Endothelial cell of umbilical vein (primary cell): ENCODE measurements at regions not wholly inside any gene's neighbourhood (a gene's known extent, or its start where the extent isn't known, plus 50 kb on each side); places are given as distances from the start of the nearest gene placed in this dataset.

Experiments used
- BruUV-seq: library from RNA; stranded (reverse); fragments of 400-500 nt; replicated peaks from 2 replicates; lab custom pipeline; 2021; lab: Mats Ljungman, UMichigan
- CTCF ChIA-PET: fragments of 300-600, 350-600 bp; sonication (Branson Sonifier 250); formaldehyde crosslinking; loops from one replicate; lab custom pipeline; 2021; ENCODE audit warnings: antibody characterized with exemption, inconsistent platforms; lab: Charles Lee
- POLR2A ChIA-PET: fragments of 300-600, 350-600 bp; sonication (Branson Sonifier 250); formaldehyde crosslinking; loops from one replicate; lab custom pipeline; 2021; ENCODE audit warnings: antibody characterized with exemption, inconsistent platforms; lab: Charles Lee
- DNase-seq: peaks from one replicate; pipeline ENCODE4 v3.0.0-alpha.2; 2011; ENCODE audit warnings: low read depth, low spot score
- FAIRE-seq: peaks from 2 replicates; lab custom pipeline; 2011; peaks lifted over from hg19 to GRCh38; lab: Jason Lieb, UNC
- H2AFZ ChIP-seq: 2 replicates; pipeline ENCODE4 v1.6.0; 2012; ENCODE audit warnings: low read depth, low read length, control low read depth, inconsistent platforms
- H3K27ac ChIP-seq: 2 replicates; pipeline ENCODE4 v1.5.1; 2011; ENCODE audit warnings: low read depth, mild to moderate bottlenecking, control low read depth, low read length, moderate library complexity; ENCODE audit not compliant: insufficient read depth
- H3K27me3 ChIP-seq, 2 experiments: 2 replicates each; pipeline versions ENCODE4 v1.6.0 to v1.6.1; 2011; ENCODE audit warnings: low read length in 2 of 2, mixed read lengths in 1 of 2; ENCODE audit not compliant: control insufficient read depth in 2 of 2, insufficient read depth in 2 of 2
- H3K36me3 ChIP-seq, 2 experiments: 2 replicates in 1 of 2; 3 replicates in 1 of 2; pipeline ENCODE4 v1.5.1; 2011; ENCODE audit warnings: low read length in 2 of 2, mild to moderate bottlenecking in 1 of 2, moderate library complexity in 1 of 2; ENCODE audit not compliant: control insufficient read depth in 2 of 2, insufficient read depth in 2 of 2; ENCODE audit errors: extremely low read depth in 1 of 2
- H3K4me1 ChIP-seq: 3 replicates; pipeline ENCODE4 v1.5.1; 2011; ENCODE audit warnings: mild to moderate bottlenecking, low read length; ENCODE audit not compliant: control insufficient read depth, insufficient read depth; ENCODE audit errors: extremely low read depth
- H3K4me2 ChIP-seq: 2 replicates; pipeline ENCODE4 v1.6.1; 2011; ENCODE audit warnings: low read length, control low read depth, mixed read lengths; ENCODE audit not compliant: insufficient read depth
- H3K4me3 ChIP-seq, 3 experiments: fragments of 200-600 bp in 1 of 3; sonication (generic), shearing (Covaris generic) in 1 of 3; replicated peaks in 1 of 3; 2 replicates each; pipeline ENCODE4 v1.5.1; 2011 to 2016; ENCODE audit warnings: control low read depth in 3 of 3, low read length in 3 of 3, mild to moderate bottlenecking in 2 of 3, inconsistent platforms in 1 of 3, low read depth in 1 of 3, moderate library complexity in 1 of 3; ENCODE audit not compliant: insufficient read depth in 1 of 3
- H3K79me2 ChIP-seq: 2 replicates; pipeline ENCODE4 v1.6.0; 2012; ENCODE audit warnings: low read length, inconsistent platforms; ENCODE audit not compliant: control insufficient read depth, insufficient read depth
- H3K9ac ChIP-seq: replicated peaks from 2 replicates; pipeline ENCODE3; 2011; ENCODE audit warnings: low read length, control low read depth; ENCODE audit not compliant: insufficient read depth; ENCODE audit errors: extremely low read depth
- H3K9me1 ChIP-seq: replicated peaks from 3 replicates; pipeline ENCODE4 v1.6.0; 2011; ENCODE audit warnings: mild to moderate bottlenecking, low read length; ENCODE audit not compliant: control insufficient read depth, insufficient read depth; ENCODE audit errors: extremely low read depth
- H3K9me3 ChIP-seq: replicated peaks from 2 replicates; pipeline ENCODE4 v1.5.1; 2012; ENCODE audit warnings: low read length, inconsistent platforms; ENCODE audit not compliant: control insufficient read depth, insufficient read depth
- H4K20me1 ChIP-seq: replicated peaks from 2 replicates; pipeline ENCODE3; 2011; ENCODE audit warnings: mild to moderate bottlenecking, low read length; ENCODE audit not compliant: control insufficient read depth, insufficient read depth; ENCODE audit errors: extremely low read depth
- EZH2 ChIP-seq: IDR thresholded peaks from 2 replicates; pipeline ENCODE4 v1.6.1; 2012; ENCODE audit warnings: borderline replicate concordance, low read depth, mild to moderate bottlenecking, moderate library complexity, low read length, inconsistent platforms; ENCODE audit not compliant: severe bottlenecking
- FOS ChIP-seq: IDR thresholded peaks from 2 replicates; pipeline ENCODE4 v1.6.1; 2011; ENCODE audit warnings: mild to moderate bottlenecking, low read length, moderate library complexity, borderline replicate concordance; ENCODE audit not compliant: insufficient read depth
- GATA2 ChIP-seq: IDR thresholded peaks from 2 replicates; pipeline ENCODE4 v1.7.0; 2011; ENCODE audit warnings: low read depth, mild to moderate bottlenecking, moderate library complexity, mixed read lengths, low read length; ENCODE audit not compliant: insufficient read length, insufficient read depth
- JUN ChIP-seq: IDR thresholded peaks from 2 replicates; pipeline ENCODE4 v1.6.1; 2011; ENCODE audit warnings: borderline replicate concordance, low read depth; ENCODE audit not compliant: insufficient read length, insufficient read depth
- MAX ChIP-seq: IDR thresholded peaks from 2 replicates; pipeline ENCODE4 v1.6.1; 2011; ENCODE audit not compliant: insufficient read depth, insufficient read length
- MYC ChIP-seq: IDR thresholded peaks from one replicate; pipeline ENCODE4 v1.6.1; 2011; ENCODE audit warnings: mild to moderate bottlenecking, low read depth, low read length
- POLR2A ChIP-seq: IDR thresholded peaks from 2 replicates; pipeline ENCODE4 v1.6.1; 2012; ENCODE audit warnings: low read depth, mild to moderate bottlenecking, control low read depth, low read length
- POLR2AphosphoS5 ChIP-seq: IDR thresholded peaks from 2 replicates; pipeline ENCODE4 v1.6.1; 2012; ENCODE audit warnings: low read depth, mild to moderate bottlenecking, control low read depth, low read length, moderate library complexity; ENCODE audit not compliant: insufficient read depth
- dilution Hi-C: fragments of 300-500 bp; cut with MboI; formaldehyde crosslinking; loops from one replicate; pipeline ENCODE4 v1.15.0; 2019; ENCODE audit warnings: low sequenced_read_pairs; ENCODE audit not compliant: extremely low pct_ligation_motif_present
- intact Hi-C: fragments of 100-400 bp; cut with micrococcal nuclease; formaldehyde crosslinking; loops from one replicate; pipeline ENCODE4 v1.10.0; 2022
- TF ChIP-seq, protein P1 (sequence below), 2 donors: IDR thresholded peaks; 1 replicate in 1 of 2; 2 replicates in 1 of 2; pipeline ENCODE4 v1.5.1; 2011; ENCODE audit warnings: low read length in 2 of 2, mild to moderate bottlenecking in 2 of 2, moderate library complexity in 2 of 2, control low read depth in 1 of 2, inconsistent platforms in 1 of 2, low read depth in 1 of 2; ENCODE audit not compliant: insufficient read depth in 1 of 2; ENCODE audit errors: extremely low read depth in 1 of 2

DNA sequence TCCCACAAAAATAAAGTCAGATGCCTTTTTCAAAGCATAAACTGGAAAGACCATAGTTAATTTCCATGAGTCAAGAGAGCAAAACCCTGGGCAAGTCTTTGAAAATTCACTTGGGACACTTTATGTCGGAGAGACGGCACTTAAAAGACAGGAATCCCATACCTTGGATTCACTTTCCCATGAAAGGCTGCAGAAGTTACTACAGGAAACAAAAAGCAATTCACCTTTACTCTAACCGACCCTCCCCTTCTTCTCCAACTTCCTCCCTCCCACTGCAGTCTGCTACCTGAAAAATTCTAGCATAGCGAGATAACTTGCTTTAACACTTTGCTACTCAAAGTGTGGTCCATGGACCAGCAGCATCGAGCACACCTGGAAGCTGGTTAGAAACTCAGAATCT is 539.1 kb upstream of the JAG1 start:
- intact Hi-C loops, result loop anchor here (10.0 kb wide), 1 partner anchor 242 kb away; no protein-coding TSS in a partner anchor
- POLR2A ChIA-PET, result no interaction called here

More for the DNA sequence above, 539.1 kb upstream of the JAG1 start:
- Histone ChIP-seq H3K4me2 (no peak overlapping the region), H3K4me1 (peaks cover 27% of the 10 kb centered on the region), H3K79me2 (no peaks in the 10 kb centered on the region), H2AFZ (no peak overlapping the region), H3K4me3 (no peak overlapping the region), H3K27ac (no peak overlapping the region), H3K9me1 (no peaks in the 10 kb centered on the region), H3K27me3 (no peaks in the 10 kb centered on the region), H3K9ac (no peak overlapping the region), H4K20me1 (no peaks in the 10 kb centered on the region), H3K9me3 (no peaks in the 10 kb centered on the region), H3K36me3 (no peaks in the 10 kb centered on the region)
- CTCF ChIA-PET, result interaction anchor here (2.4 kb wide), 1 partner anchor 8 kb away, joined by 10 read pairs; no protein-coding TSS in a partner anchor
- no peak for FAIRE-seq
- dilution Hi-C loops, result no loop called here
- no peak for DNase-seq
- TF ChIP-seq JUN (no peak), EZH2 (no peak), GATA2 (no peak), FOS (no peak), MAX (no peak), MYC (no peak), POLR2AphosphoS5 (no peak), POLR2A (no peak)
- TF ChIP-seq, protein P1, sequence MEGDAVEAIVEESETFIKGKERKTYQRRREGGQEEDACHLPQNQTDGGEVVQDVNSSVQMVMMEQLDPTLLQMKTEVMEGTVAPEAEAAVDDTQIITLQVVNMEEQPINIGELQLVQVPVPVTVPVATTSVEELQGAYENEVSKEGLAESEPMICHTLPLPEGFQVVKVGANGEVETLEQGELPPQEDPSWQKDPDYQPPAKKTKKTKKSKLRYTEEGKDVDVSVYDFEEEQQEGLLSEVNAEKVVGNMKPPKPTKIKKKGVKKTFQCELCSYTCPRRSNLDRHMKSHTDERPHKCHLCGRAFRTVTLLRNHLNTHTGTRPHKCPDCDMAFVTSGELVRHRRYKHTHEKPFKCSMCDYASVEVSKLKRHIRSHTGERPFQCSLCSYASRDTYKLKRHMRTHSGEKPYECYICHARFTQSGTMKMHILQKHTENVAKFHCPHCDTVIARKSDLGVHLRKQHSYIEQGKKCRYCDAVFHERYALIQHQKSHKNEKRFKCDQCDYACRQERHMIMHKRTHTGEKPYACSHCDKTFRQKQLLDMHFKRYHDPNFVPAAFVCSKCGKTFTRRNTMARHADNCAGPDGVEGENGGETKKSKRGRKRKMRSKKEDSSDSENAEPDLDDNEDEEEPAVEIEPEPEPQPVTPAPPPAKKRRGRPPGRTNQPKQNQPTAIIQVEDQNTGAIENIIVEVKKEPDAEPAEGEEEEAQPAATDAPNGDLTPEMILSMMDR (IDR thresholded peaks at IDR 0.05; ENCODE audit: extremely low read depth in 1 of 2, insufficient read depth in 1 of 2, low read depth in 1 of 2, low read length in 2 of 2), result no peak
- BruUV-seq, result no TSS peak
